Astrocyte (in vitro differentiated cells and primary cell): ENCODE measurements at regions not wholly inside any gene's neighbourhood (a gene's known extent, or its start where the extent isn't known, plus 50 kb on each side); places are given as distances from the start of the nearest gene placed in this dataset.

Source experiments
- CTCF ChIP-seq: IDR thresholded peaks from 2 replicates; pipeline ENCODE4 v1.5.1; 2011; ENCODE audit warnings: low read depth, mild to moderate bottlenecking, inconsistent platforms, low read length, moderate library complexity; ENCODE audit not compliant: insufficient read depth
- EZH2 ChIP-seq: IDR thresholded peaks from 2 replicates; pipeline ENCODE4 v1.6.1; 2012; ENCODE audit warnings: mild to moderate bottlenecking, low read length, inconsistent platforms; ENCODE audit not compliant: insufficient read depth

GRCh38 chr4:35730414-35730813 lies 513.9 kb downstream of the ARAP2 start:
- TF ChIP-seq CTCF = no peak
- TF ChIP-seq EZH2 = no peak
